ENCODE measurements at regions not wholly inside any gene's neighbourhood (a gene's known extent, or its start where the extent isn't known, plus 50 kb on each side); places are given as distances from the start of the nearest gene placed in this dataset.
"Not testable (repeated sequence)": the region's sequence is repeated elsewhere in the genome, so short reads cannot be mapped to it uniquely, and the experiment has no call there.

DNA sequence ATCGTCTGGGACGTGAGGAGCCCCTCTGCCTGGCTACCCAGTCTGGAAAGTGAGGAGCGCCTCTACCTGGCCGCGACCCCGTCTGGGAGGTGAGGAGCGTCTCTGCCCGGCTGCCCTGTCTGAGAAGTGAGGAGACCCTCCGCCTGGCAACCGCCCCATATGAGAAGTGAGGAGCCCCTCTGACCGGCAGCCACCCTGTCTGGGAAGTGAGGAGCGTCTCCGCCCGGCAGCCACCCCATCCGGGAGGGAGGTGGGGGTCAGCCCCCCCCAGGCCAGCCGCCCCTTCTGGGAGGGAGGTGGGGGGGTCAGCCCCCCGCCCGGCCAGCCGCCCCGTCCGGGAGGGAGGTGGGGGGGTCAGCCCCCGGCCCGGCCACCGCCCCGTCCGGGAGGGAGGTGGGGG, 107.1 kb upstream of the ARID1B start:
- TF ChIP-seq POLR2A (IDR thresholded peaks at IDR 0.05; ENCODE audit: low read depth) = not testable (repeated sequence)
- TF ChIP-seq, protein P1, sequence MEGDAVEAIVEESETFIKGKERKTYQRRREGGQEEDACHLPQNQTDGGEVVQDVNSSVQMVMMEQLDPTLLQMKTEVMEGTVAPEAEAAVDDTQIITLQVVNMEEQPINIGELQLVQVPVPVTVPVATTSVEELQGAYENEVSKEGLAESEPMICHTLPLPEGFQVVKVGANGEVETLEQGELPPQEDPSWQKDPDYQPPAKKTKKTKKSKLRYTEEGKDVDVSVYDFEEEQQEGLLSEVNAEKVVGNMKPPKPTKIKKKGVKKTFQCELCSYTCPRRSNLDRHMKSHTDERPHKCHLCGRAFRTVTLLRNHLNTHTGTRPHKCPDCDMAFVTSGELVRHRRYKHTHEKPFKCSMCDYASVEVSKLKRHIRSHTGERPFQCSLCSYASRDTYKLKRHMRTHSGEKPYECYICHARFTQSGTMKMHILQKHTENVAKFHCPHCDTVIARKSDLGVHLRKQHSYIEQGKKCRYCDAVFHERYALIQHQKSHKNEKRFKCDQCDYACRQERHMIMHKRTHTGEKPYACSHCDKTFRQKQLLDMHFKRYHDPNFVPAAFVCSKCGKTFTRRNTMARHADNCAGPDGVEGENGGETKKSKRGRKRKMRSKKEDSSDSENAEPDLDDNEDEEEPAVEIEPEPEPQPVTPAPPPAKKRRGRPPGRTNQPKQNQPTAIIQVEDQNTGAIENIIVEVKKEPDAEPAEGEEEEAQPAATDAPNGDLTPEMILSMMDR (IDR thresholded peaks at IDR 0.05) = not testable (repeated sequence)

Measured in esophagus muscularis mucosa (tissue), 3 donors.